AG10803 (cell line): ENCODE measurements at regions not wholly inside any gene's neighbourhood (a gene's known extent, or its start where the extent isn't known, plus 50 kb on each side); places are given as distances from the start of the nearest gene placed in this dataset.

Experiments
- DNase-seq: peaks from one replicate; pipeline ENCODE4 v3.0.0; 2010; ENCODE audit warnings: low read depth
- H3K4me3 ChIP-seq: 2 replicates; pipeline ENCODE4 v1.5.1; 2011; ENCODE audit warnings: mild to moderate bottlenecking, low read length, control low read depth
- CTCF ChIP-seq: conservative IDR thresholded peaks from 2 replicates; pipeline ENCODE4 v1.5.1; 2011; ENCODE audit warnings: mild to moderate bottlenecking, low read length, control low read depth, inconsistent platforms

DNA sequence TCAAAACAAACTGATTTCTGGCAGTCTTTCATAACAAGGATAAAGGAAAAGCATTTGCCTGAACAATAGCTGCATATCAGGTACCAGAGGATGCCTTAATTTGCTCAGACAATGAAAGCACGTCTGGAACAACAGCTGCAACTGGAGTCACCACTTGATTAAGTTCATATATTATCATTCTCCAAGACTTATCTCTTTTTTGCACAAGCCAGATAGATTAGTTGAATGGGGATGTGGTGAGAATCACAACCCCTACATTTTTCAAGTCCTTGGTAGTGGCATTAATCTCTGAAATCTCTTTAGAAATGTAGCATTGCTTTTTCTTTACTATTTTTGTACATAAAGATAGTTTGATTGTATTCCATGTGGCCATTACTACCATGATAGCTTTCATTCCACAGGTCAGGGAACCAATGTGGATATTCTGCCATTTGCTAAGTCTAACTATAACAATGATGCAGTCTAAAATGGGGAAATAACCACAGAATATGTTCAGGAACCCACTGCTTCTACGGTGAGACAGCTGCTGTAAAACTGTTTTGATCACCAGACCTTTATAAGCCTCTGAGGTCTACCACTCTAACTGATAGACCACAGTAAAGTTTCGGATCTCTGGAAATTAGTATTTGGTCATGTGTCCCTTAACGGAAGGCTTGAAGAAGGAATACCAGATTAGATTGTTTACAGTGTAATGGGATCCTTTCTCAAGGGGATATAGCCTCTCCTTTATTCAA, 1176.2 kb downstream of the DNAJB9 start:
- TF ChIP-seq CTCF = no peak
- DNase-seq = no peak
- no peak overlapping the region for H3K4me3 ChIP-seq

DNA sequence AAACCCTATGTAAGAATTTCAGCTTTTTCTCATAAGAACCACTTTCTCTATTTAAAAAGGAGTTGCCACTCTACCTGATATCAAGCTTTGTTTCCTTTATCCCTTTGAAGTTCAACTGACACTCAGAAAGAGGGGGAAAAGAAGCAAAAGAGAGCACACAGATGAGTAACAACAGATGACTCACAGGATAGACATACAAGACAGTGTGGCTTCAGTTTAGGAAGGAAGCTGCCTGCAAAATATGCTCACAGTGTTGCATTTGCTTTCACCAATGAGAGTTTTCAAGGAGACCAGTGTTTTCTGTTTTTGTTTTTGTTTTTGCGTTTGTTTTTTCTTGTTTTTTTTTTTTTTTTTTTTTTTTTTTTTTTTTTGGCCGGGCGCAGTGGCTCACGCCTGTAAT, 1181.6 kb downstream of the DNAJB9 start:
- TF ChIP-seq CTCF = no peak
- peak; percentile 0 for DNase-seq

DNA sequence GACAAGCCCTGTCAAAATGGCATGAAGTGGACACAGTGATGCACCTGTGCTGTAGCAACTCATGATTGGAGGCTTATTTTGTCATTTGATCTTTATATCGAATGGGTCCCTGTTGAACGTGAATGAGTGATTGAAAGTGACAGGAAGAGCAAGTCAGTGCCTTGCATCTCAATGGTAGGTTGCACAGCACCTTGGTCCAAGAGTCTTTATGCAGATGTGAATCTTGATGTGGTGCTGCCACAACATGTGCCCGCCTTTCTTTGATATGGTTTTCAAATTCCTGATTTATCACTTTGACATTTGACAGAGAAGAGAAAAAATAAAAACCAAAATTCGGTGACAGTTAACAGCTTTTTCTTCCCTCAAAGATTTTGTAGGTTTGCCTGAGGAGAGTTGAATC, 1182.4 kb downstream of the DNAJB9 start:
- TF ChIP-seq CTCF = no peak
- no peak overlapping the region for H3K4me3 ChIP-seq
- no peak for DNase-seq

More for the DNA sequence above, 1181.6 kb downstream of the DNAJB9 start:
- H3K4me3 ChIP-seq = no peak overlapping the region

DNA sequence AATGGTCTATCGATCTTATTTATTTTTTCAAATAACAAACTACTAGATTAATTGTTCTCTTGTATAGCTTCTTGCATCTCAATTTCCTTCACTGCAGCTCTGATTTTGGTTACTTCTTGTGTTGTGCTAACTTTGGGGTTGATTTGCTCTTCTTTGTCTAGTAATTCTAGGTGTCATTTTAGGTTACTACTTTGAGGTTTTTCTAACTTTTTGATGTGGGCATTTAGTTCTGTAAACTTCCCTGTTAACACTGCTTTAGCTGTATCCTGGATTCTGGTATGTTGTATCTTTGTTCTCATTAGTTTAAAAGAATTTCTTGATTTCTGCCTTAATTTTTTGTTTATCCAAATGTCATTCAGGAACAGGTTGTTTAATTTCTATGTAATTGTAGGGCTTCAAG, 1188.0 kb downstream of the DNAJB9 start:
- no peak for TF ChIP-seq CTCF
- DNase-seq = no peak
- H3K4me3 ChIP-seq = no peak overlapping the region

DNA sequence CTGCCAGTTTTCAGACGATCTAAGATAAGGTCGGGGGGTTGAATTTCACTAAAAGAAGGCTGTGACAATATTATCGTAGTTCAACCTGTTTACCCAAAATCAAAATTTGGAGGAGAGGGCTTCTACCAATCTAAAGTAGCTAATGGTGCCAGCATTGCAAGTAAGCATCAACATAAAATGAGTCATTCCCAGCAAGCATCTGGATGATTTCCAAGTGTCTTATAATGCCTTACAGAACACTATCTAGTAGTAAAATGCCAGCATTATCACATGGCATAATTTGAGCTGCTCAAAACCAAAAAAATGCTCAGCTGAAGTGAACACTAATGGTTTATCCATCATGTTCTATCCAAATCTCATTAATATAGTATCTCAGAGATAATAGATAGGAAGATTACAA, 1193.9 kb downstream of the DNAJB9 start:
- TF ChIP-seq CTCF = no peak
- no peak for DNase-seq
- no peak overlapping the region for H3K4me3 ChIP-seq

GRCh38 chr7:109772161-109772560, 1202.5 kb downstream of the DNAJB9 start:
- no peak overlapping the region for H3K4me3 ChIP-seq
- DNase-seq = no peak
- no peak for TF ChIP-seq CTCF

GRCh38 chr7:109782806-109783205, 1213.1 kb downstream of the DNAJB9 start:
- no peak overlapping the region for H3K4me3 ChIP-seq
- DNase-seq = no peak
- no peak for TF ChIP-seq CTCF
